Right renal pelvis (tissue), 4 donors: ENCODE measurements at regions not wholly inside any gene's neighbourhood (a gene's known extent, or its start where the extent isn't known, plus 50 kb on each side); places are given as distances from the start of the nearest gene placed in this dataset.

Experiments used
- DNase-seq, 4 donors: peaks; one replicate each; pipeline ENCODE4 v3.0.0-alpha.2; 2013; ENCODE audit warnings: low read depth in 4 of 4, low spot score in 3 of 4, missing footprints in 1 of 4

GRCh38 chr1:114234408-114235124, 80.9 kb upstream of the SYT6 start:
- DNase-seq, result no peak

- no peak for DNase-seq
These were observed 79.0 kb upstream of the SYT6 start for GRCh38 chr1:114232691-114233090.

GRCh38 chr1:114231301-114231700, 77.6 kb upstream of the SYT6 start:
- no peak for DNase-seq

GRCh38 chr1:114229368-114229767, 75.7 kb upstream of the SYT6 start:
- no peak for DNase-seq

- DNase-seq, result no peak
These were observed 73.4 kb upstream of the SYT6 start for GRCh38 chr1:114227059-114227458.

GRCh38 chr1:114224196-114224907, 70.7 kb upstream of the SYT6 start:
- peak; percentile 28 to 54 (median 47) for DNase-seq

- DNase-seq, result no peak
These were observed 69.3 kb upstream of the SYT6 start for GRCh38 chr1:114222920-114223319.

- DNase-seq, result no peak
These were observed 65.7 kb upstream of the SYT6 start for GRCh38 chr1:114219172-114219868.

GRCh38 chr1:114218361-114219171, 64.9 kb upstream of the SYT6 start:
- no peak for DNase-seq

- no peak for DNase-seq
These were observed 62.9 kb upstream of the SYT6 start for GRCh38 chr1:114216431-114217173.

- DNase-seq, result no peak
These were observed 61.8 kb upstream of the SYT6 start for GRCh38 chr1:114215436-114215835.

- DNase-seq, result no peak
These were observed 60.3 kb upstream of the SYT6 start for GRCh38 chr1:114214016-114214415.

- no peak for DNase-seq
These were observed 56.3 kb upstream of the SYT6 start for GRCh38 chr1:114209971-114210370.

GRCh38 chr1:114208714-114209113, 55.0 kb upstream of the SYT6 start:
- no peak for DNase-seq

GRCh38 chr1:114208106-114208505, 54.4 kb upstream of the SYT6 start:
- no peak for DNase-seq

GRCh38 chr1:114207635-114208034, 54.0 kb upstream of the SYT6 start:
- DNase-seq, result no peak

GRCh38 chr1:114206392-114206791, 52.7 kb upstream of the SYT6 start:
- no peak for DNase-seq

- no peak for DNase-seq
These were observed 50.0 kb upstream of the SYT6 start for GRCh38 chr1:114203595-114204128.
